GM12891 (cell line): ENCODE measurements at regions not wholly inside any gene's neighbourhood (a gene's known extent, or its start where the extent isn't known, plus 50 kb on each side); places are given as distances from the start of the nearest gene placed in this dataset.
"Not testable (repeated sequence)": the region's sequence is repeated elsewhere in the genome, so short reads cannot be mapped to it uniquely, and the experiment has no call there.

Experiments used
- DNase-seq: peaks from one replicate; pipeline ENCODE4 v3.0.0; 2011; ENCODE audit warnings: low spot score; ENCODE audit not compliant: insufficient read length
- FAIRE-seq: peaks from 2 replicates; lab custom pipeline; 2011; peaks lifted over from hg19 to GRCh38; lab: Jason Lieb, UNC
- PAX5 ChIP-seq: IDR thresholded peaks from 2 replicates; pipeline ENCODE4 v1.6.1; 2011; ENCODE audit warnings: low read length, moderate library complexity, mild to moderate bottlenecking; ENCODE audit not compliant: insufficient read depth, severe bottlenecking
- POLR2A ChIP-seq: IDR thresholded peaks from 2 replicates; pipeline ENCODE4 v1.6.1; 2011; ENCODE audit warnings: low read depth, low read length, control low read depth
- POLR2AphosphoS5 ChIP-seq: IDR thresholded peaks from 2 replicates; pipeline ENCODE4 v1.6.1; 2011; ENCODE audit warnings: low read depth, low read length, control low read depth
- POU2F2 ChIP-seq: IDR thresholded peaks from 2 replicates; pipeline ENCODE4 v1.6.1; 2011; ENCODE audit warnings: low read depth, mild to moderate bottlenecking, control low read depth, low read length, moderate library complexity
- SPI1 ChIP-seq: IDR thresholded peaks from 2 replicates; pipeline ENCODE4 v1.6.1; 2011; ENCODE audit warnings: low read depth, low read length, control low read depth
- TAF1 ChIP-seq: IDR thresholded peaks from 2 replicates; pipeline ENCODE4 v1.6.1; 2011; ENCODE audit warnings: low read depth, low read length, control low read depth

GRCh38 chr4:29066861-29067260, 1653.3 kb upstream of the PCDH7 start:
- no peak for TF ChIP-seq PAX5
- TF ChIP-seq POU2F2 = no peak
- no peak for TF ChIP-seq TAF1
- no peak for TF ChIP-seq SPI1
- TF ChIP-seq POLR2A = no peak
- no peak for TF ChIP-seq POLR2AphosphoS5
- no peak for FAIRE-seq
- no peak for DNase-seq

GRCh38 chr4:29073571-29073970, 1646.6 kb upstream of the PCDH7 start:
- FAIRE-seq (no peak), DNase-seq (no peak)
- TF ChIP-seq POU2F2 (no peak), SPI1 (no peak), PAX5 (no peak), POLR2A (no peak), TAF1 (no peak), POLR2AphosphoS5 (no peak)

DNA sequence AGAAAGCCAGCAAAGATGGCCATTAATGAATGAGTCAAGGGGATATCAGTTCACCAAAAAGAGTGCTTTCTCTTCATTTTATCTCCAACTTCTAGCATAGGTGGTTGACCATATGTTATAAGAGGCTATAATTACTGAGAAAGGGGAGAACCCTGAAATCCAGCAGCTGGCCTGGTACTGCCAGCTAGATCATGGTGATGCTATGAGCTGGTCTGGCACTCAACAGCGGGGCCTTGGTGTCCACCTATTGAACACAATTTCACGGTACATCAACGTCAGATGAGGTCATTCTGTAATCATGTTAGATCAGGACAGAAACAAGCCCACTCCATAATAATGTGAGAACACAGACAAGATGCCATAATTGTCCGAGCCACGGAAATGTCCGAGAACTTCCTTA, 1644.8 kb upstream of the PCDH7 start:
- TF ChIP-seq POU2F2 (no peak), TAF1 (no peak), SPI1 (no peak), POLR2A (no peak), PAX5 (no peak), POLR2AphosphoS5 (no peak)
- DNase-seq (no peak), FAIRE-seq (no peak)

DNA sequence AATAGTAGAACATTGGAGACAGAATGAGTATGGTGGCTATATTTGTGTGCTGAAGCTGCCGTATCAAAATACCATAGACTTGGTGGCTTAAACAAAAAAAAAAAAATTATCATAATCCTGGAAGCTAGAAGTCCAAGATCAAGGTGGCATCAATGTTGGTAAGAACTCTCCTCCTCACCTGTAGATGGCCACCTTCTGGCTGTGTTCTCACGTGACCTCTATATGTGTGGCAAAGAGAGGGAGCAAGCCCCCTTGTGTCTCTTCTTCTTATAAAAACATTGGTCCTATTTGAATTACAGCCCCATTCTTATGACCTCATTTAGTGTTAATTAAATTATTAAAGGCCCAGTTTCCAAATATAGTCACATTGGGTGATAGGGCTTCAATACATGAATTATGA, 1640.9 kb upstream of the PCDH7 start:
- DNase-seq (no peak), FAIRE-seq (no peak)
- TF ChIP-seq POU2F2 = no peak
- TF ChIP-seq POLR2AphosphoS5 = no peak
- TF ChIP-seq POLR2A = no peak
- TF ChIP-seq SPI1 = no peak
- no peak for TF ChIP-seq PAX5
- TF ChIP-seq TAF1 = no peak

GRCh38 chr4:29081234-29081955, 1638.8 kb upstream of the PCDH7 start:
- TF ChIP-seq POLR2AphosphoS5 (no peak), POU2F2 (no peak), POLR2A (no peak), TAF1 (no peak), PAX5 (no peak), SPI1 (no peak)
- no peak for FAIRE-seq
- DNase-seq = no peak

GRCh38 chr4:29082684-29083083, 1637.5 kb upstream of the PCDH7 start:
- DNase-seq = no peak
- TF ChIP-seq PAX5 (no peak), POLR2AphosphoS5 (no peak), TAF1 (no peak), POU2F2 (no peak), SPI1 (no peak), POLR2A (no peak)
- FAIRE-seq = no peak

DNA sequence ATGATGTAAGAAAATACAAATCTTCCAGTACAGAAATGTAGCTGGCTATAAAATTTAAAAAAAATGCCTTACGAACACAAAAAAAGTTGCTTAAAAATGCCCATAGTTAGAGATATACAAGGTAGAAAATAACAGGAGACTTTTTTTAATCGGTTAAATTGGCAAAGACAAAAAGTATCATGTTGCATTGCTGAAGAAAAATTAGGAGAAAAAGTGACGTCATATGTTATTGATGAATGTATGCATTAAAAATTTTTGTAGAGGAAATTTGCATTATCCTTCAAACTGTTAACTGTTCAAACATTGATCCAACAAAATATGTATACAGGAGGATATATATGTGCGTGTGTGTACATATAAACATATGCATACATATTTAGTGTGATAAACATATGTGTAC, 1634.4 kb upstream of the PCDH7 start:
- TF ChIP-seq SPI1 (no peak), PAX5 (no peak)
- no peak for DNase-seq
- no peak for FAIRE-seq

GRCh38 chr4:29104694-29105093, 1615.5 kb upstream of the PCDH7 start:
- DNase-seq = no peak
- FAIRE-seq = no peak
- TF ChIP-seq POLR2A (no peak), POLR2AphosphoS5 (no peak), SPI1 (no peak), TAF1 (no peak), PAX5 (no peak), POU2F2 (no peak)

GRCh38 chr4:29113960-29114359, 1606.2 kb upstream of the PCDH7 start:
- DNase-seq = no peak
- FAIRE-seq = no peak
- TF ChIP-seq TAF1 = no peak
- TF ChIP-seq POLR2A = no peak
- no peak for TF ChIP-seq SPI1
- TF ChIP-seq POU2F2 = no peak
- TF ChIP-seq POLR2AphosphoS5 = no peak
- no peak for TF ChIP-seq PAX5

DNA sequence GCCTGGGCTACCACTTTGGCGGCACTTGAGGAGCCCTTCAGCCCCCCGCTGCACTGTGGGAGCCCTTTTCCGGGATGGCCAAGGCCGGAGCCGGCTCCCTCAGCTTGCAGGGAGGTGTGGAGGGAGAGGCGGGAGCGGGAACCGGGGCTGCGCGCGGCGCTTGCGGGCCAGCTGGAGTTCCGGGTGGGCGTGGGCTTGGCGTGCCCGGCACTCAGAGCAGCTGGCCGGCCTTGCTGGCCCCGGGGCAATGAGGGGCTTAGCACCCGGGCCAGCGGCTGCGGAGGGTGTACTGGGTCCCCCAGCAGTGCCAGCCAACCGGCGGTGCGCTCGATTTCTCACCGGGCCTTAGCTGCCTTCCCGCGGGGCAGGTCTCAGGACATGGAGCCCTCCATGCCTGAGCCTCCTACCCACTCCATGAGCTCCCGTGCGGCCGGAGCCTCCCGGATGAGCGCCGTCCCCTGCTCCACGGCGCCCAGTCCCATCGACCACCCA, 1602.9 kb upstream of the PCDH7 start:
- DNase-seq, FAIRE-seq: not testable (repeated sequence)

DNA sequence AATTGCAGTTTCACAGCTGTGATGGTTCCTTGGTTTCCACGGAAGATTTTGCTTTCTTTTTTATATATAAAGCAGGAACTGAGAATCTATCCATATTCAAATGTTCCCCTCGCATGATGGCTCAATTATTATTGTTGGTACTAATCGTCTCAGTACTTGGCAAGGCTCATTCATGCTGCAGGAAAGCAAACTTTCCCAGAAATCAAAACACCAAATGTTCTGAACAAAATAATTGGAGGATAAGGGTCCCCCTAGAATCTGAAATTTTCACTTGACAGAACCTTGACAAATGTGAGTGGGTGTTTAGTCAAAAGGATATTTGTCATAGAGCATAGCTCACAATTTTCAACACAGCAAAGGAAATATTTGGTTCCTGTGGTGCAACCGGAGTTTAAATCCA, 1598.6 kb upstream of the PCDH7 start:
- no peak for TF ChIP-seq POLR2A
- no peak for TF ChIP-seq POLR2AphosphoS5
- no peak for TF ChIP-seq POU2F2
- TF ChIP-seq PAX5 = no peak
- no peak for TF ChIP-seq SPI1
- TF ChIP-seq TAF1 = no peak
- DNase-seq (no peak), FAIRE-seq (no peak)
